ENCODE measurements at regions not wholly inside any gene's neighbourhood (a gene's known extent, or its start where the extent isn't known, plus 50 kb on each side); places are given as distances from the start of the nearest gene placed in this dataset.
A peak's percentile ranks its signal among the peaks of the same experiment; 100 is the strongest.

GRCh38 chr7:132072873-132073272 is 503.4 kb downstream of the PLXNA4 start:
- DNase-seq (ENCODE audit: low spot score in 2 of 2) (no peak), FAIRE-seq (no peak)

- no peak for FAIRE-seq
- DNase-seq (ENCODE audit: low spot score in 2 of 2) = no peak
These were observed 504.1 kb downstream of the PLXNA4 start for GRCh38 chr7:132072165-132072564.

- no peak for DNase-seq (ENCODE audit: low spot score in 2 of 2)
- FAIRE-seq = no peak
These were observed 507.0 kb downstream of the PLXNA4 start for GRCh38 chr7:132069306-132069705.

GRCh38 chr7:132066761-132067171 is 509.5 kb downstream of the PLXNA4 start:
- FAIRE-seq = no peak
- peak in 1 of 2 donors; percentile 31 for DNase-seq (ENCODE audit: low spot score in 2 of 2)

GRCh38 chr7:132065989-132066603 is 509.7 kb upstream of the PODXL start:
- no peak for DNase-seq (ENCODE audit: low spot score in 2 of 2)

GRCh38 chr7:132065193-132065988 is 509.0 kb upstream of the PODXL start:
- no peak for FAIRE-seq

More at GRCh38 chr7:132065989-132066603, 509.7 kb upstream of the PODXL start:
- FAIRE-seq = no peak

GRCh38 chr7:132063800-132064199 is 507.4 kb upstream of the PODXL start:
- no peak for FAIRE-seq

More at GRCh38 chr7:132065193-132065988, 509.0 kb upstream of the PODXL start:
- DNase-seq (ENCODE audit: low spot score in 2 of 2) = peak in 1 of 2 donors; percentile 67

GRCh38 chr7:132061937-132062336 is 505.5 kb upstream of the PODXL start:
- FAIRE-seq (no peak), DNase-seq (ENCODE audit: low spot score in 2 of 2) (no peak)

More at GRCh38 chr7:132063800-132064199, 507.4 kb upstream of the PODXL start:
- no peak for DNase-seq (ENCODE audit: low spot score in 2 of 2)

- FAIRE-seq (no peak), DNase-seq (ENCODE audit: low spot score in 2 of 2) (no peak)
These were observed 502.7 kb upstream of the PODXL start for GRCh38 chr7:132059141-132059540.

- DNase-seq (ENCODE audit: low spot score in 2 of 2) (no peak), FAIRE-seq (no peak)
These were observed 499.1 kb upstream of the PODXL start for GRCh38 chr7:132055336-132056120.

- no peak for DNase-seq (ENCODE audit: low spot score in 2 of 2)
- no peak for FAIRE-seq
These were observed 497.4 kb upstream of the PODXL start for GRCh38 chr7:132053871-132054270.

GRCh38 chr7:132051311-132051710 is 494.9 kb upstream of the PODXL start:
- DNase-seq (ENCODE audit: low spot score in 2 of 2) = no peak
- no peak for FAIRE-seq

GRCh38 chr7:132049462-132050304 is 493.3 kb upstream of the PODXL start:
- DNase-seq (ENCODE audit: low spot score in 2 of 2) (no peak), FAIRE-seq (no peak)

GRCh38 chr7:132045481-132045980 is 489.1 kb upstream of the PODXL start:
- DNase-seq (ENCODE audit: low spot score in 2 of 2) (no peak), FAIRE-seq (no peak)

GRCh38 chr7:132045002-132045401 is 488.6 kb upstream of the PODXL start:
- DNase-seq (ENCODE audit: low spot score in 2 of 2) (no peak), FAIRE-seq (no peak)

- FAIRE-seq (no peak), DNase-seq (ENCODE audit: low spot score in 2 of 2) (no peak)
These were observed 487.8 kb upstream of the PODXL start for GRCh38 chr7:132044247-132044646.

GRCh38 chr7:132041108-132041507 is 484.7 kb upstream of the PODXL start:
- no peak for DNase-seq (ENCODE audit: low spot score in 2 of 2)
- FAIRE-seq = no peak

GRCh38 chr7:132035517-132036362 is 479.3 kb upstream of the PODXL start:
- DNase-seq (ENCODE audit: low spot score in 2 of 2) = no peak
- FAIRE-seq = no peak

Data from frontal cortex (tissue), 3 donors.